HEK293 (cell line): ENCODE measurements at regions not wholly inside any gene's neighbourhood (a gene's known extent, or its start where the extent isn't known, plus 50 kb on each side); places are given as distances from the start of the nearest gene placed in this dataset.

Experiments
- CTCF ChIA-PET: fragments of 350-600 bp; formaldehyde crosslinking; extraction: SDS; loops from one replicate; lab custom pipeline; 2021; ENCODE audit warnings: antibody characterized with exemption; lab: Yijun Ruan, JAX
- POLR2A ChIA-PET: fragments of 300-600 bp; formaldehyde crosslinking; extraction: SDS; loops from one replicate; lab custom pipeline; 2020; ENCODE audit warnings: antibody characterized with exemption, inconsistent platforms; lab: Yijun Ruan, JAX
- H3K27ac ChIP-seq: fragments of 200-500 bp; sonication (Bioruptor generic); 2 replicates; pipeline ENCODE4 v1.5.1; 2014; ENCODE audit warnings: low read depth, low read length, control low read depth, inconsistent platforms; ENCODE audit errors: extremely low read depth
- H3K36me3 ChIP-seq, 2 experiments: fragments of 200-500 bp in 1 of 2; sonication (Bioruptor generic) in 1 of 2; 1 replicate in 1 of 2; 2 replicates in 1 of 2; pipeline ENCODE4 v1.5.1; 2014 to 2017; ENCODE audit warnings: inconsistent platforms in 2 of 2, low read length in 2 of 2; ENCODE audit not compliant: control insufficient read depth in 2 of 2, insufficient read depth in 1 of 2
- H3K4me1 ChIP-seq: fragments of 200-500 bp; sonication (Bioruptor generic); 2 replicates; pipeline ENCODE4 v1.5.1; 2014; ENCODE audit warnings: mild to moderate bottlenecking, low read length, inconsistent platforms; ENCODE audit not compliant: control insufficient read depth, insufficient read depth
- H3K4me3 ChIP-seq: 2 replicates; pipeline ENCODE4 v1.5.1; 2011; ENCODE audit warnings: low read depth, mild to moderate bottlenecking, control low read depth, low read length, moderate library complexity
- H3K9me3 ChIP-seq: fragments of 200-500 bp; sonication (Bioruptor generic); 2 replicates; pipeline ENCODE4 v1.5.1; 2014; ENCODE audit warnings: low read depth, low read length, inconsistent platforms; ENCODE audit not compliant: control insufficient read depth, insufficient read depth
- AEBP2 ChIP-seq: fragments of 450-650 bp; formaldehyde crosslinking; IDR thresholded peaks from 2 replicates; pipeline ENCODE4 v1.5.1; 2016; ENCODE audit warnings: missing biosample characterization, missing genetic modification characterization, borderline replicate concordance
- CTCF ChIP-seq: fragments of 450-650 bp; formaldehyde crosslinking; IDR thresholded peaks from 2 replicates; pipeline ENCODE4 v1.5.1; 2016; ENCODE audit warnings: missing biosample characterization, missing genetic modification characterization
- INSM2 ChIP-seq: fragments of 450-650 bp; formaldehyde crosslinking; IDR thresholded peaks from 2 replicates; pipeline ENCODE4 v1.5.1; 2016; ENCODE audit warnings: missing biosample characterization, missing genetic modification characterization
- PRDM10 ChIP-seq: fragments of 450-650 bp; formaldehyde crosslinking; IDR thresholded peaks from 2 replicates; pipeline ENCODE4 v1.5.1; 2016; ENCODE audit warnings: missing biosample characterization, missing genetic modification characterization
- ZNF157 ChIP-seq: fragments of 450-650 bp; formaldehyde crosslinking; IDR thresholded peaks from 2 replicates; pipeline ENCODE4 v1.5.1; 2016; ENCODE audit warnings: missing biosample characterization, missing genetic modification characterization
- ZNF23 ChIP-seq: fragments of 450-650 bp; formaldehyde crosslinking; IDR thresholded peaks from 2 replicates; pipeline ENCODE4 v1.5.1; 2016; ENCODE audit warnings: missing biosample characterization, missing genetic modification characterization, borderline replicate concordance
- ZNF280D ChIP-seq: fragments of 450-650 bp; formaldehyde crosslinking; IDR thresholded peaks from 2 replicates; pipeline ENCODE4 v1.5.1; 2016; ENCODE audit warnings: missing biosample characterization, missing genetic modification characterization
- ZNF416 ChIP-seq: fragments of 450-650 bp; formaldehyde crosslinking; IDR thresholded peaks from 2 replicates; pipeline ENCODE4 v1.5.1; 2016; ENCODE audit warnings: missing biosample characterization, missing genetic modification characterization
- ZNF639 ChIP-seq: fragments of 450-650 bp; formaldehyde crosslinking; IDR thresholded peaks from 2 replicates; pipeline ENCODE4 v1.5.1; 2016; ENCODE audit warnings: missing biosample characterization, missing genetic modification characterization
- ZNF670 ChIP-seq: fragments of 450-650 bp; formaldehyde crosslinking; IDR thresholded peaks from 2 replicates; pipeline ENCODE4 v1.5.1; 2016; ENCODE audit warnings: missing biosample characterization, missing genetic modification characterization, low read depth
- ZNF777 ChIP-seq: fragments of 450-650 bp; formaldehyde crosslinking; IDR thresholded peaks from 2 replicates; pipeline ENCODE4 v1.5.1; 2017; ENCODE audit warnings: missing biosample characterization, missing genetic modification characterization, borderline replicate concordance
- ZNF837 ChIP-seq: fragments of 450-650 bp; formaldehyde crosslinking; IDR thresholded peaks from 2 replicates; pipeline ENCODE4 v1.5.1; 2016; ENCODE audit warnings: missing biosample characterization, missing genetic modification characterization
- ZSCAN4 ChIP-seq: fragments of 450-650 bp; formaldehyde crosslinking; IDR thresholded peaks from 2 replicates; pipeline ENCODE4 v1.5.1; 2017; ENCODE audit warnings: missing biosample characterization, missing genetic modification characterization

GRCh38 chrX:40325161-40325560 lies 227.4 kb upstream of the BCOR start:
- Histone ChIP-seq H3K9me3 (no peaks in the 10 kb centered on the region), H3K36me3 (no peaks in the 10 kb centered on the region), H3K4me3 (no peak overlapping the region), H3K4me1 (no peaks in the 10 kb centered on the region)
- ChIA-PET POLR2A (no interaction called here), CTCF (no interaction called here)
- TF ChIP-seq ZSCAN4 (tag by site-specific recombination) (no peak), INSM2 (no peak), ZNF639 (tag by site-specific recombination) (no peak), ZNF777 (tag by site-specific recombination) (no peak), PRDM10 (tag by site-specific recombination) (no peak), ZNF837 (no peak), ZNF23 (no peak), ZNF157 (tag by site-specific recombination) (no peak), ZNF416 (tag by site-specific recombination) (no peak), AEBP2 (no peak), ZNF280D (tag by site-specific recombination) (no peak), ZNF670 (no peak), CTCF (no peak)
- TF ChIP-seq, all 188 proteins: peak for 0
- H3K27ac ChIP-seq = no peak overlapping the region
